ENCODE measurements at regions not wholly inside any gene's neighbourhood (a gene's known extent, or its start where the extent isn't known, plus 50 kb on each side); places are given as distances from the start of the nearest gene placed in this dataset.

DNA sequence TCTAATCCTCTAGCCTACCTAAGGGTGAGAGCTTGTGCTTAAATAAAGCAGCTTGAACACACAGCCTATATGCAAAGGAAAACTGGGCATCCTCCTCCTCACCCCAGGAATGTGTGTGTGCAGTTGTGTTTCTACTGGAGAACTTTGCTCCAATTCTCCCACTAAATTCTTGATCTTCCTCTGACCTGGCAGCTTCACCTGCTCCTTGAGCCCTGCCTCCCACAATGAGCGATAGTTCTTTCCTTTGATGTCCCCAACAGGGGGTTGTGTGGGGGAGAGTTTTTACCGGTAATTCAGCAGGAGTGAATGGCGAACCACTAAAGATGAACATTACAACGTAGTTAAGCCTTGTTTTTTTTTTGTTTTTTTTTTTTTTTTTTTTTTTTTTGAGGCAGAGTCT lies 113.5 kb upstream of the RCN1 start:
- Histone ChIP-seq H3K27me3 (0 out of 2 replicates have a peak, but pooled peaks cover 2% of the 10 kb centered on the region), H3K4me1 (no peaks in the 10 kb centered on the region), H3K36me3 (no peaks in the 10 kb centered on the region), H3K27ac (no peak overlapping the region), H3K4me3 (no peak overlapping the region), H3K9me3 (replicated peaks) (no peaks in the 10 kb centered on the region)
- DNase-seq: no peak

DNA sequence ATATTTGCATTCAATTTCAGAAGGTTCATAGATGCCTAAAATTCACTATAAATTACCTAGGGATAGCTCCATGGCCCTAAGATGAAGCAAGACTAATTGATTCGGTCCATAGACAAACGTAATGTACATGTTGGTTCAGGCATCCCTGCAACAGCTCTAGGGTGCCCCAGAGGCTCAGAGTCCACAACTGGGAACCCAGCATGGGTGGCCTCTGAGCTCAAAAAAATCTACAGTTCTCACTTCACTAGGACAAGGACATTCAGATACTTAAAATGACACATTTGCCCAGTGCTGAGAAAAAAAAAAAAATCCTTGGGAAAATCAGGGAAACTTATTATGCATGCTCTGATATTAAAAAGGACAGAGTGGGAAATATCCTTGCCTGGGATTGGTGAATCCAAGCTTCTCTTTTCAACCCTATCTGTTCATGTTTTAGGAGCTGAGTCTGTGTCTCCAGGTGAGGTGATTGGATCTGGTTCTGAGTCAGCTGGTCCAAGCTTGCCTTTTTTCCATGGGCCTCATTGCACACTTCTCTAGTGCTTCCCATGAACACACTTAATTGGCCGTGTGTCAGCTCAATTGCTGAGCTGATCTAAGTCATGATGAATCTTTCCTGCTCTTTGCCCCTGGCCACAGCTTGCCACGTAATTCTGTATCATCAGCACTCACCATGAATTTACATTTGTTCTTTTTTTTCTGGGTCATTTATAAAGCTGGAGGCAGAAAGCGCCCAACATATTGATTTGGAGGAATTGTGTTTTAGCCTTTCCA lies 116.3 kb upstream of the RCN1 start:
- Histone ChIP-seq H3K36me3 (no peaks in the 10 kb centered on the region), H3K4me1 (no peaks in the 10 kb centered on the region), H3K27ac (no peak overlapping the region), H3K4me3 (no peak overlapping the region), H3K27me3 (0 out of 2 replicates have a peak, but pooled peaks cover 2% of the 10 kb centered on the region), H3K9me3 (replicated peaks) (no peaks in the 10 kb centered on the region)
- peak in 1 of 2 experiments; percentile 5 for DNase-seq

DNA sequence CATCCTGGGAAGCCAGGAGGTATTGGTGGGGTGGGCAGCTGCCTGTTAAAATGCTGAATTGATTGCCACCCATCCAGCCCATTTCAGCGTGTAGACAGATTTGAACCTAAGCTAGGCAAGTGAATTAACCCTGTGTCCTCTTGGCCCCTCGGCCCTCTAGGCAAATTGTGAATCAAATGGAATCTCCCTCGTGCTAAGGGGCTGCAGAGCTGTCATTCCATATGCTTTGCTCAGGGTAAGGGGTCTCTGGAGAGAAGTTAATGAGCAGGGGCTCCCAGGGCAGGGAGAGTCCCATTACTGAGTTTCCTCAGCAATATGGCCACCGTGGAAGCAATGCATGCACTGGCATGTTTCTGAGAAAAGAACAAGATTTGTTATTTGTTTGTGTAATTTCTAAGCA lies 117.7 kb upstream of the RCN1 start:
- Histone ChIP-seq H3K9me3 (replicated peaks) (no peaks in the 10 kb centered on the region), H3K27me3 (no peaks in the 10 kb centered on the region), H3K4me3 (no peak overlapping the region), H3K4me1 (no peaks in the 10 kb centered on the region), H3K36me3 (no peaks in the 10 kb centered on the region), H3K27ac (no peak overlapping the region)
- no peak for DNase-seq

DNA sequence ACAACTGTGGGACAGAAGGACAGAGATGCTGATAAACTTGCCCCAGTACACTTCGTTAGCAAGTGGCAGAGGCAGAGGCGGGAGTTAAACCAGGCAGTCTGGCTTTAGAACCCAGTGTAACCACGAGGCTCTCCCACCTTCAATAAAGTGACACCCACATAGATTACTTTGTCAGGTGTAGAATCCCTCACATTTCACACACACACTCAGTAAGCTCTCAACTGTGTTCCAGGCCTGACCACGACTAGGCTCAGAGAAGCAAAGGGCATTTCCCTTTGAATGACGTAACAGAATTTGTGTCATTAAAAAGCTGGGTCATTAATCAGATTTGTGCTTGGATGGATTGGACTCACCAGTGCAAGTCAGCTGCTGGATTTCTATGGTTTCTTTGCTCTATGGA lies 118.3 kb upstream of the RCN1 start:
- Histone ChIP-seq H3K9me3 (replicated peaks) (no peaks in the 10 kb centered on the region), H3K36me3 (no peaks in the 10 kb centered on the region), H3K4me1 (no peaks in the 10 kb centered on the region), H3K27ac (no peak overlapping the region), H3K27me3 (no peaks in the 10 kb centered on the region), H3K4me3 (no peak overlapping the region)
- no peak for DNase-seq

DNA sequence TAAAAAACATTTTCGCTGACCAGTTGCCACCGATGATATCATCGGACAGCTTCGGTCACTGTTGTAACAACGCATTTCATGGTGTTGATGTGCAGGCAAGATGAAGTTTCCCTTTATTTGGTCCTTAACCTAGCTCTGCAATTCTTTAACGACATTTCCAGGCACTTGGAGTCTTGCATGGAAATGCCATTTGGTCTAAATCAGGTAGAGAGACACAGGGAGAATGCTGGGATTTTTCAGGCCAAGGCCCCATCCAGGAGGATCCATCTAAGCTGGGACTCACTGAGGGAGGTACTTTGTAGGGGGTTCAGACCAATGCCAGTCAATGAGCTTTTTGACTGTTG lies 121.5 kb upstream of the RCN1 start:
- no peaks in the 10 kb centered on the region for H3K4me1 ChIP-seq
- H3K9me3 ChIP-seq (replicated peaks): no peaks in the 10 kb centered on the region
- no peaks in the 10 kb centered on the region for H3K27me3 ChIP-seq
- no peak overlapping the region for H3K27ac ChIP-seq
- H3K4me3 ChIP-seq: no peak overlapping the region
- DNase-seq: no peak
- no peaks in the 10 kb centered on the region for H3K36me3 ChIP-seq

DNA sequence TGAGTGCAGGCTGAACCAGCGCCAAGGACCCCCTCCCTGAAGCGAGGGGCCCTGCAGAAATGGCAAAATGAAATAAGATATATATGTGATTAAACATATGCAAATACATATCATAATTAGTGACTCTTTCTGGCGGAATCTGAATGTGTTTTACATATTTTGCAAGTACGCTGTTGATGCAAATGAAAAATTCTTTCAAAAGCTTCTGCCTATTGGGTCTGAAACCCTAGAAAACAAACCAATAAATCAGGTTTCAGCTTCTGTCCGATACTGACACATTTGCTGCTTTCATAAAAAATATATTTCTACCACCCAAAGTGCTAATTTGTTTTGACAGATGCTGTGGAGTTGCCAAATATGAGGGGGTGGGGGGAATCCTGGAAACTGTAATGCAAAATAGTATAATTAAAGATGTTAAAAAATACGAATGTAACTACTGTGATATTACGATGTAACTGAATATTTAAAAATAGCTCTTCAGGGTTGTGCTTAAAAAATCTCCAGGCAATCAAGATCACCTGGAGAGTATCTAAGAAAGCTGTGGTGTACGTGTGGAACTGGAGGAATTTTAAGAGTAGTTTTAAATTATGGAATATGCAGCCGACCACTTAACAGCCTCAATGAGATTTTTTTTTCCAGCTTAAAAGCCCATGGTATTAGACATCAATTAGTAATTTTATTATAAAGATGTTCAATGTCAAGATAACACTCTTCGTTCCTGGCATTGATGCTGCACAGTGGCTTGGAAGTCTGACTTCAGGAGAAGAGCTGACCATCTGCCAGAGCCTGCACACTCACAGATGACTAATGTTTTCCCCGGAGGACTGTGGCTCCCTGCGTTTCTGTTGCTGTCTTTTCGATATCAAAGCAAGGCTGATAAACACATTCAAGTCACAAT lies 122.2 kb upstream of the RCN1 start:
- Histone ChIP-seq H3K4me3 (no peak overlapping the region), H3K27me3 (no peaks in the 10 kb centered on the region), H3K4me1 (no peaks in the 10 kb centered on the region), H3K9me3 (replicated peaks) (no peaks in the 10 kb centered on the region), H3K36me3 (no peaks in the 10 kb centered on the region), H3K27ac (no peak overlapping the region)
- DNase-seq: no peak

DNA sequence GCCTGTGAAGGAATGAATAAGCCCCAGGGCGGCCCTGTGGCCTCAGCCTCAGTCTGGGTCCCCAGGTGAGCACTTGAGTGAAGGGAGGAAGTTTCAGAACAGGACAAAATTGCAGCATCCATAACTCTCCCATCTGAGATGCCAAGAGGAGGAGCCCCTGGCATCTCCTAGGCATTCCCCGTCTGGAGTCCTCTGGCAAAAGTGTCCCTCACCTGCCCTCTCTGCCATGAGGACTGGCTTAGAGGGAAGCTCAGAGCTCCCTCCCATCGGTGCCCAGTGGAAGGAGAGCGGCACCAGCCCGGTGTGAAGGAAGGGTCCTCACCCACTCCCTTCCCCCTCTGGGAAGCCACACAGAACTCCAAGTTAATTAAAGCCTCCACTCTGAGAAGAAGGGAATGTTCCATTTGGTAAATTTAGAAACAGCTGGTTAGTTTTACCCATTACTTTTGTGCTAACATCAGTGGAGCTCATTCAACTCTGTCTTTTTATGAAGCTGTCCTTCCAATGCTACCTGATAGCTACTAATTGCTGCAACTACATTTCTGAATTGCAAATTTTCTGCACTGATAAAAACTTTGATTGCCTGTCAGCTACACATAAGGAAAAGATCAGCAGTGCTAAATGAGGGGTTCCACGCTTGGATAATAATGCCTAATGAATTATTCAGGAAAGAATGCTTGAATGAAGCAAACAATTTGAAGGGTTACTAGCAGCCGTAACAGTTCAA lies 123.3 kb upstream of the RCN1 start:
- Histone ChIP-seq H3K9me3 (replicated peaks) (no peaks in the 10 kb centered on the region), H3K4me1 (no peaks in the 10 kb centered on the region), H3K4me3 (no peak overlapping the region), H3K36me3 (no peaks in the 10 kb centered on the region), H3K27me3 (no peaks in the 10 kb centered on the region), H3K27ac (no peak overlapping the region)
- DNase-seq: no peak

DNA sequence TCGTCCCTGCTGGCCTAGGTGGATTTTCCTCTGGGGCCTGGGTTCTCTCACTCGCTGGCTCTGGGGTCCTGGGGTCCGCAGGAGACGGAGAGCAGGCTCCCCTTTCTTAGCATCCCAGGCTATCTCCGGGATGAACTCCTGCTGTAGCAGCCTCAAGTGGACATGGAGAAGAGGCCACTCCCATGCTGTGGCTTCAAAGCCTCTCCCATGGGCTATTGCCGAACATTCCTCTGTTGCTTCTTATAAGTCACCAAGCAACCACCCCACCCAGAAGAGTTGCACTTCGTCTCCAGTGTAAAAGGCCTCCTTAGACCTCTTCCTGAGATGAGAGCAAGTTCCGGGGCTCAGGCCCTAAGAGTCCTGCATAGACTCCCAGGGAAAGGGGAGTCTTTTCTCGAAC lies 124.0 kb upstream of the RCN1 start:
- no peaks in the 10 kb centered on the region for H3K4me1 ChIP-seq
- H3K36me3 ChIP-seq: no peaks in the 10 kb centered on the region
- H3K27me3 ChIP-seq: no peaks in the 10 kb centered on the region
- DNase-seq: no peak
- H3K9me3 ChIP-seq (replicated peaks): no peaks in the 10 kb centered on the region
- no peak overlapping the region for H3K27ac ChIP-seq
- no peak overlapping the region for H3K4me3 ChIP-seq

DNA sequence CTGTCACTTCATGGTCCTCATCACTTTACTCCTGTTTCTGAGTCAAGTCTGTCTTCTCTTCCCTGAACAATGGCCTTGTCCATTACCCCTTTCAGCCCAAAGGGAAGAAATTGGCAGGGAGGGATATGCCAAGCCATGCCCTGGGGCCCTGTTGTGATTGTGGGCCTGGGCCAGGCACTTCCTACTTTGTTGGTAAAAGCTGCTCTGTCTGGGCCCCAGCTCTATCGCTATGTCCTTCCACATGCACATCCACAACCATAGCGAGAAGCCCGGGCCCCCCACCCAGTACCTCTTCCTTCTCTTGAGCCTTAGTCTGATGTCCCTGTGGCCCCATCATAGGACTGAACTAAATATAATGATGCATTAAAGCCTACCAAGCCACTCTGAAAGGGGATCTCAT lies 126.7 kb upstream of the RCN1 start:
- no peaks in the 10 kb centered on the region for H3K4me1 ChIP-seq
- H3K27ac ChIP-seq: no peak overlapping the region
- no peaks in the 10 kb centered on the region for H3K27me3 ChIP-seq
- H3K4me3 ChIP-seq: no peak overlapping the region
- no peak for DNase-seq
- H3K9me3 ChIP-seq (replicated peaks): no peaks in the 10 kb centered on the region
- H3K36me3 ChIP-seq: no peaks in the 10 kb centered on the region

DNA sequence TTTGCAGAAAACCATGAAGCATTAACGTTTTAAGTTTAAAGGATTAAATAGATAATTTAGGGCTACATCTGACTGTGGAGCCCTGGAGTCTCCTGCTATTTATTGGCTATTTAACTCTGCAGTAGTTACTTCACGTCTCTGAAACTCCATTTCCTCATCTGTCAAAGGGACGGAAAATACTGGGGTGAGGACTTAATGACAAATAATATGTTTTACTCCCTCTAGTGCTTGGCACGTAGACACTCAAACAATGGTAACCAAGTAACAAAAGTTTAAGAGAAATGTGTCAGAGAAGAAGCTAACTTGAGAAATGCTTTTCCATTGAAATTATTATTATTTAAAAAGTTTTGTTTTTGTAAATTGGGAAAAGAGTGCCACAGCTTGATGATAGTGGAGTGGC lies 130.7 kb upstream of the RCN1 start:
- Histone ChIP-seq H3K9me3 (replicated peaks) (no peaks in the 10 kb centered on the region), H3K4me3 (no peak overlapping the region), H3K36me3 (no peaks in the 10 kb centered on the region), H3K27ac (no peak overlapping the region), H3K4me1 (no peaks in the 10 kb centered on the region), H3K27me3 (no peaks in the 10 kb centered on the region)
- no peak for DNase-seq

DNA sequence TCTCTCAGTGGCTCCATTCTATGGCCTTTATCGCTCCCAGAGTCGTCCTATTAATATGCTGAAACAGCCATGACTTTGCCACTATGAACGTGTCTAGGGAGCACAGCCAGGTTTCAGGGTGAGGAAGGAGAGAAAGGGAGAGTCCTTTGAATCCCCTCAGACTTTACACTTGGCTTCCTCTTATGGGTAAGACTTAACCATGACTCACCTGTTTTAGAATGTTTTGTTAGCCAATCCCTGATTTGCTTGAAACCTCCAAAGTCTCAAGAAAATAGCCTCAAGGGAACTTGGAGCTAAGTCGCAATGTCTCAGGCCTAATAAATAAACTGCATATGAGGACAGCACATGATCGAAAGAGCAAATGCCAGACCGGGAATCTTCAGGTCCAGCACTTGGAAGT lies 131.2 kb upstream of the RCN1 start:
- H3K27ac ChIP-seq: no peak overlapping the region
- H3K4me3 ChIP-seq: no peak overlapping the region
- no peaks in the 10 kb centered on the region for H3K4me1 ChIP-seq
- no peaks in the 10 kb centered on the region for H3K27me3 ChIP-seq
- H3K36me3 ChIP-seq: no peaks in the 10 kb centered on the region
- DNase-seq: no peak
- H3K9me3 ChIP-seq (replicated peaks): no peaks in the 10 kb centered on the region

DNA sequence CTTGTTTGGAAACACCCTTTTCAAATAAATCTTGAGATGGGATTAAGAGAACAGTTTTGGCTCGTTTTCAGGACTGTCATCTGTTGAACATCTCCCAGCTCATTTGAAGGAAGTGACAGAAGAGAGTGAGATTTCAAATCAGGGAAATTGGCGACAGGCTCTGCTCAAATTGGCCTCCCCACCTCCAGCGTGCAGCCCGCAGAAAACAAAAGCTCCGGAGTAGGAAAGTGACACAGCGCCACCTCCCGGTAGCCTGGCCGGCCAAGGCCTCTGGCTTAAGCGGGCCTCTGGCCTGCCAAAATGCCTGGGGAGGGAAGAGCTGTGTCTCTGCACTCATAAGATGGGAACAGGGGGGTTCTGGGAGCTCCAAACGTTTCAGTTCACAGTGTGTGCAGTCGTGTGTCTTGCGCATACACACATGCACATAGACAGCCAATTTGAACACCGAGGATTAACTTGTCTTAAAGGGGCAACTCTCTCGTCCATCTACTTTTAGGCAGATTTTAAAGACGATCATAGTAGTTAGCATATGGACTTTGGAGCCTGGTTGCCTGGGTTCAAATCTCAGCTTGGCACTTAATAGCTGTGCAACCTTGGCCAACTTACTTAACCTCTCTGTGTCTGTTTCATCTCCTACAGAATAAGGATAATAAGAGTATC lies 132.7 kb upstream of the RCN1 start:
- Histone ChIP-seq H3K27ac (no peak overlapping the region), H3K4me3 (no peak overlapping the region), H3K4me1 (no peaks in the 10 kb centered on the region), H3K27me3 (no peaks in the 10 kb centered on the region), H3K36me3 (no peaks in the 10 kb centered on the region), H3K9me3 (replicated peaks) (no peaks in the 10 kb centered on the region)
- DNase-seq: peak; percentile 59 to 73

DNA sequence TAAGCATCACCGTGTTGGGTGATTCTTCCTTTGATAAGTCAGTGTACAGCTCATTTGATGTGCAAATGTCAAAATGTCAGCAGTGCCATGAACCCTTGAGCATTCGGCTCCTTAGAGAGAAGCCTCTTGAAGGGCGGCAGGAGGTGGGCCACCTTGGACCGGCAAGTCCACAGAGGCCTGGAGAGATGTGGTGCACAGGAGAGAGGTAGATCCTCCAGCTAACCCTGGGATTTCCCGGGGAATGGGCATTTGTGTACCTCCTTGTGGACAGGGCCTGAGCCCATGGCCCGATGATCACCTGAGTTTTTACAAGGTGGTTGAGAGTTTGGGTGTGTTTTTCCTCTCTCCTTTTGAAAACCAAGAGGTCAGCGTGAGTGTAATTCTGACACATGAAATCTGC lies 133.2 kb upstream of the RCN1 start:
- H3K4me3 ChIP-seq: no peak overlapping the region
- H3K4me1 ChIP-seq: no peaks in the 10 kb centered on the region
- H3K27ac ChIP-seq: no peak overlapping the region
- no peaks in the 10 kb centered on the region for H3K27me3 ChIP-seq
- H3K9me3 ChIP-seq (replicated peaks): no peaks in the 10 kb centered on the region
- H3K36me3 ChIP-seq: no peaks in the 10 kb centered on the region
- DNase-seq: no peak

DNA sequence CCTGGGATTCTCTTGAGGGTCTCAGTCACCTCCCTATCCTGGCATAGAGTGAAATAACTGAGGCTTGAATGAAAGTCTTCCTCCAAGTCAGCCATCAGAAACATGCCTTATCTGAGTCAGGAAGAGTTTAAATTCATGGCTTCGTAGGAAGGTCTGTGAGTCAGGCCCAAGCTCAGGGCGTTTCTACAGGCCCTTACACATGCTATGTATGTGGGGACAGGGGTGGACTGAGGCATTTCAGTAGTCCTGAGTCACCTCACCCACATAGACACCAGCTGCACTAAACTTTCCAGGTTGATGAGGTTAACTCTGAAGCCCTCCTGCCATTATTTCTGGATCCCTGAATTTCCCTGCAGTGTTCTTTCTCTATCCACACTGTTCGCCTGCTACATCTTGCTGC lies 134.6 kb upstream of the RCN1 start:
- H3K4me1 ChIP-seq: no peaks in the 10 kb centered on the region
- no peak for DNase-seq
- no peaks in the 10 kb centered on the region for H3K36me3 ChIP-seq
- no peaks in the 10 kb centered on the region for H3K9me3 ChIP-seq (replicated peaks)
- H3K27ac ChIP-seq: no peak overlapping the region
- H3K27me3 ChIP-seq: no peaks in the 10 kb centered on the region
- H3K4me3 ChIP-seq: no peak overlapping the region

DNA sequence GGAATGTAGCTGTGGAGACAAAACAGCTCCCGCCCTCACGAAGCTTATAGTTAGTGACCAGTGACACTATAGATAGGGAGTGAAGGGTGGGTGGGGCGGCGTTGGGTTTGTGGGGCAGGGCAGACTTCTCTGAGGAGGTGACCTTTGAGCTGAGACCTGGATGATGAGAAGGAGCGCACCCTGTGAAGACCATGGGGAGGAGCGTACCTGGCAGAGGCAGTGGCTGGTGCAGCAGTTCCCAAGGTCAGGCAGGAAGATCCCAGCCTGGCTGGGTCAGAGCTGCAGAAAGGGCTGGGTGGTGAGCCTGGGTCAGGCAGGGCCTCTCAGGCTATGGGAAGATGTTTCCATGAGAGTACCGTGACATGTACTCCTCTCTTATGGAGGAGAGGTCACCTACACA lies 135.0 kb upstream of the RCN1 start:
- DNase-seq: no peak
- no peaks in the 10 kb centered on the region for H3K36me3 ChIP-seq
- no peaks in the 10 kb centered on the region for H3K9me3 ChIP-seq (replicated peaks)

More for the DNA sequence above, 135.0 kb upstream of the RCN1 start:
- H3K4me1 ChIP-seq: no peaks in the 10 kb centered on the region
- H3K27ac ChIP-seq: no peak overlapping the region
- H3K4me3 ChIP-seq: no peak overlapping the region
- H3K27me3 ChIP-seq: no peaks in the 10 kb centered on the region
